A549 (cell line): ENCODE measurements at regions not wholly inside any gene's neighbourhood (a gene's known extent, or its start where the extent isn't known, plus 50 kb on each side); places are given as distances from the start of the nearest gene placed in this dataset.

Source experiments
- ATAC-seq, 2 experiments: fragments of 200-7000 bp in 1 of 2; fragments of >200 bp in 1 of 2; cut with Nextera tagmentation in 1 of 2; cut with Tn5 transposase in 1 of 2; 3 replicates each; pipeline versions ENCODE4 v1.8.0 to v1.9.1; 2018 to 2020; ENCODE audit warnings: mild to moderate bottlenecking in 1 of 2, moderate library complexity in 1 of 2
- CTCF ChIA-PET: fragments of 300-600 bp; sonication (Branson Sonifier 250); formaldehyde crosslinking; extraction: SDS; loops from one replicate; lab custom pipeline; 2021; ENCODE audit warnings: antibody characterized with exemption, inconsistent platforms; lab: Yijun Ruan, JAX
- POLR2A ChIA-PET: fragments of 350-600 bp; formaldehyde crosslinking; extraction: SDS; loops from one replicate; lab custom pipeline; 2021; ENCODE audit warnings: antibody characterized with exemption, inconsistent platforms; lab: Yijun Ruan, JAX
- DNase-seq, 2 experiments: peaks; one replicate each; pipeline versions ENCODE4 v3.0.0 to v3.0.0-alpha.2; 2011 to 2016; ENCODE audit warnings: low read depth in 1 of 2, low spot score in 1 of 2
- FAIRE-seq: peaks from 2 replicates; lab custom pipeline; 2011; peaks lifted over from hg19 to GRCh38; lab: Jason Lieb, UNC
- H3K27ac ChIP-seq, 2 experiments: fragments of >200 bp; sonication (Bioruptor Twin); formaldehyde crosslinking; 3 replicates each; pipeline ENCODE4 v1.5.1; 2016 to 2017
- H3K4me1 ChIP-seq: fragments of >200 bp; sonication (Bioruptor Twin); formaldehyde crosslinking; 3 replicates; pipeline ENCODE4 v1.6.1; 2016
- H3K4me2 ChIP-seq: fragments of >200 bp; sonication (Bioruptor Twin); formaldehyde crosslinking; 3 replicates; pipeline ENCODE4 v1.6.1; 2016
- H3K4me3 ChIP-seq: fragments of >200 bp; sonication (Bioruptor Twin); formaldehyde crosslinking; 3 replicates; pipeline ENCODE4 v1.5.1; 2016
- H3K9me3 ChIP-seq: fragments of >200 bp; sonication (Bioruptor Twin); formaldehyde crosslinking; 3 replicates; pipeline ENCODE4 v1.6.1; 2016
- BHLHE40 ChIP-seq: IDR thresholded peaks from 2 replicates; pipeline ENCODE4 v1.6.1; 2012; ENCODE audit warnings: low read depth, low read length, inconsistent platforms
- CBX2 ChIP-seq: fragments of 200-600 bp; sonication (generic); IDR thresholded peaks from 2 replicates; pipeline ENCODE4 v1.6.1; 2016; ENCODE audit warnings: low read depth, mild to moderate bottlenecking, borderline replicate concordance
- CHD4 ChIP-seq: fragments of 200-600 bp; sonication (generic); IDR thresholded peaks from 2 replicates; pipeline ENCODE4 v1.6.1; 2016; ENCODE audit warnings: antibody characterized with exemption, mild to moderate bottlenecking, borderline replicate concordance
- EP300 ChIP-seq, 2 experiments: fragments of >200 bp; sonication (Bioruptor Twin); formaldehyde crosslinking; IDR thresholded peaks; 2 replicates in 1 of 2; 3 replicates in 1 of 2; pipeline ENCODE4 v1.6.1; 2016 to 2017
- ESRRA ChIP-seq: fragments of 150-350 bp; IDR thresholded peaks from 2 replicates; pipeline ENCODE4 v1.6.1; 2014; ENCODE audit warnings: mild to moderate bottlenecking, low read length, borderline replicate concordance
- FOSL2 ChIP-seq, 2 experiments: fragments of 450-650 bp in 1 of 2; fragments of >200 bp in 1 of 2; sonication (Bioruptor Twin) in 1 of 2; formaldehyde crosslinking; IDR thresholded peaks; 2 replicates each; pipeline versions ENCODE4 v1.5.0 to v1.6.1; 2016 to 2020; ENCODE audit warnings: mild to moderate bottlenecking in 1 of 2, moderate library complexity in 1 of 2
- GATA3 ChIP-seq: IDR thresholded peaks from 2 replicates; pipeline ENCODE4 v1.6.1; 2012; ENCODE audit warnings: borderline replicate concordance
- HDAC2 ChIP-seq: fragments of 200-600 bp; sonication (generic); IDR thresholded peaks from 2 replicates; pipeline ENCODE4 v1.6.1; 2016
- HEYL ChIP-seq: fragments of 250-450 bp; sonication (Bioruptor Pico); IDR thresholded peaks from 2 replicates; pipeline ENCODE4 v1.8.0; 2021; ENCODE audit warnings: mild to moderate bottlenecking, moderate library complexity
- HOXB13 ChIP-seq: fragments of 250-450 bp; sonication (Bioruptor Pico); IDR thresholded peaks from 2 replicates; pipeline ENCODE4 v1.5.0; 2020; ENCODE audit warnings: low read depth, mild to moderate bottlenecking, moderate library complexity
- HOXB5 ChIP-seq: fragments of 250-450 bp; sonication (Bioruptor Pico); IDR thresholded peaks from 2 replicates; pipeline ENCODE4 v1.5.0; 2020; ENCODE audit warnings: mild to moderate bottlenecking, moderate library complexity
- JUNB ChIP-seq: fragments of >200 bp; sonication (Bioruptor Twin); formaldehyde crosslinking; IDR thresholded peaks from 2 replicates; pipeline ENCODE4 v1.6.1; 2016
- MAFK ChIP-seq: fragments of 450-650 bp; IDR thresholded peaks from 2 replicates; pipeline ENCODE4 v1.6.1; 2014; ENCODE audit not compliant: partially characterized antibody
- MAZ ChIP-seq: fragments of 150-350 bp; IDR thresholded peaks from 2 replicates; pipeline ENCODE4 v1.6.1; 2014; ENCODE audit warnings: antibody characterized with exemption, low read depth, low read length, borderline replicate concordance
- MYC ChIP-seq: IDR thresholded peaks from 2 replicates; pipeline ENCODE4 v1.6.1; 2012; ENCODE audit warnings: mild to moderate bottlenecking, inconsistent platforms, low read length, improper control_type of control experiment, borderline replicate concordance
- NR3C1 ChIP-seq: fragments of >200 bp; sonication (Bioruptor Twin); formaldehyde crosslinking; IDR thresholded peaks from 3 replicates; pipeline ENCODE4 v1.6.1; 2017
- POLR2A ChIP-seq: IDR thresholded peaks from 2 replicates; pipeline ENCODE4 v1.6.1; 2012; ENCODE audit warnings: mild to moderate bottlenecking, low read length
- POLR2AphosphoS2 ChIP-seq: conservative IDR thresholded peaks from 2 replicates; pipeline ENCODE4 v1.6.1; 2012; ENCODE audit warnings: low read length, improper control_type of control experiment, inconsistent platforms
- RARB ChIP-seq: fragments of 250-450 bp; sonication (Bioruptor Pico); IDR thresholded peaks from 2 replicates; pipeline ENCODE4 v1.8.0; 2021; ENCODE audit warnings: mild to moderate bottlenecking, moderate library complexity
- RCOR1 ChIP-seq: fragments of 150-350 bp; IDR thresholded peaks from 2 replicates; pipeline ENCODE4 v1.6.1; 2014; ENCODE audit warnings: antibody characterized with exemption, low read length, low read depth
- RNF2 ChIP-seq: fragments of 200-600 bp; sonication (generic); IDR thresholded peaks from 2 replicates; pipeline ENCODE4 v1.6.1; 2016; ENCODE audit warnings: low read depth, mild to moderate bottlenecking, antibody characterized with exemption, moderate library complexity, borderline replicate concordance
- TFCP2L1 ChIP-seq: fragments of 250-450 bp; sonication (Bioruptor Pico); IDR thresholded peaks from 2 replicates; pipeline ENCODE4 v1.5.0; 2021; ENCODE audit warnings: mild to moderate bottlenecking
- TP53 ChIP-seq: fragments of 250-450 bp; sonication (Bioruptor Pico); IDR thresholded peaks from 2 replicates; pipeline ENCODE4 v1.5.0; 2021; ENCODE audit warnings: mild to moderate bottlenecking, moderate library complexity
- ZC3H11A ChIP-seq: fragments of 450-650 bp; IDR thresholded peaks from 2 replicates; pipeline ENCODE4 v1.6.1; 2014; ENCODE audit warnings: antibody characterized with exemption, mild to moderate bottlenecking
- ZFP36 ChIP-seq: fragments of 450-650 bp; IDR thresholded peaks from 2 replicates; pipeline ENCODE4 v1.6.1; 2014; ENCODE audit warnings: borderline replicate concordance; ENCODE audit not compliant: partially characterized antibody
- ZNF302 ChIP-seq: fragments of 250-450 bp; sonication (Bioruptor Pico); IDR thresholded peaks from 2 replicates; pipeline ENCODE4 v1.9.0; 2021; ENCODE audit warnings: inconsistent platforms, mild to moderate bottlenecking, moderate library complexity
- ZSCAN20 ChIP-seq: fragments of 250-450 bp; sonication (Bioruptor Pico); IDR thresholded peaks from 2 replicates; pipeline ENCODE4 v1.8.0; 2022; ENCODE audit warnings: mild to moderate bottlenecking, moderate library complexity
- WGBS: methylation state at CpG from one replicate; pipeline ENCODE4 v1.1.6; 2017; ENCODE audit errors: missing lambda C conversion rate; 5-methylcytosine and 5-hydroxymethylcytosine counted together
- TF ChIP-seq, protein P1 (sequence below): IDR thresholded peaks from 2 replicates; pipeline ENCODE4 v1.6.1; 2012; ENCODE audit warnings: low read depth, borderline replicate concordance
- TF ChIP-seq, protein P2 (sequence below): fragments of >200 bp; sonication (Bioruptor Twin); formaldehyde crosslinking; IDR thresholded peaks from 3 replicates; pipeline ENCODE4 v1.5.1; 2016
- TF ChIP-seq, protein P3 (sequence below): fragments of >200 bp; sonication (Bioruptor Twin); formaldehyde crosslinking; IDR thresholded peaks from 3 replicates; pipeline ENCODE4 v1.6.1; 2016
- TF ChIP-seq, protein P4 (sequence below): fragments of 450-650 bp; IDR thresholded peaks from 2 replicates; pipeline ENCODE4 v1.6.1; 2014; ENCODE audit warnings: antibody characterized with exemption
- TF ChIP-seq, protein P5 (sequence below): IDR thresholded peaks from 2 replicates; pipeline ENCODE4 v1.6.1; 2012

DNA sequence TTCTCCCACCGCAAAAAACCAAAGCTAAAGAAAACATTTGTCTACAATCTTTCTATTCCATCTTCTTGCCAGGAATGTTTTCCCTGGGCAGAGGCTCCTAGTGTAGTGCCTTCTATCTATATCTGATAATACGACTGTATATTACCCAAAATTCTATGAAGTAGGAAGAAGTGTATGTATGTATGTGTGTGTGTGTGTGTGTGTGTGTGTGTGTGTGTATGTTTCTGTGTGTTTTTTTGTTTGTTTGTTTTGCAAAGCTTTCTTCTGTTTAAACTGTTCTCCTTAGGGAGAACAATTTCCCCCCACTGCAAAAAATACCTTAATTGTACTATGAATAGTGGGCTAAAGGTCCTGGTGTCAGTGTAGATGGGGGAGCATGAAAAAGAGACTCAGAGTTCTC is 312.6 kb upstream of the CITED2 start:
- ATAC-seq (no peak), FAIRE-seq (no peak), DNase-seq (no peak)
- H3K27ac ChIP-seq: no peak overlapping the region
- no peak for TF ChIP-seq POLR2A
- no peak for TF ChIP-seq ESRRA
- TF ChIP-seq, protein P1, sequence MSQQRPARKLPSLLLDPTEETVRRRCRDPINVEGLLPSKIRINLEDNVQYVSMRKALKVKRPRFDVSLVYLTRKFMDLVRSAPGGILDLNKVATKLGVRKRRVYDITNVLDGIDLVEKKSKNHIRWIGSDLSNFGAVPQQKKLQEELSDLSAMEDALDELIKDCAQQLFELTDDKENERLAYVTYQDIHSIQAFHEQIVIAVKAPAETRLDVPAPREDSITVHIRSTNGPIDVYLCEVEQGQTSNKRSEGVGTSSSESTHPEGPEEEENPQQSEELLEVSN: no peak
- no peak for TF ChIP-seq TFCP2L1 (CRISPR knock-in tag)
- TF ChIP-seq, protein P2, sequence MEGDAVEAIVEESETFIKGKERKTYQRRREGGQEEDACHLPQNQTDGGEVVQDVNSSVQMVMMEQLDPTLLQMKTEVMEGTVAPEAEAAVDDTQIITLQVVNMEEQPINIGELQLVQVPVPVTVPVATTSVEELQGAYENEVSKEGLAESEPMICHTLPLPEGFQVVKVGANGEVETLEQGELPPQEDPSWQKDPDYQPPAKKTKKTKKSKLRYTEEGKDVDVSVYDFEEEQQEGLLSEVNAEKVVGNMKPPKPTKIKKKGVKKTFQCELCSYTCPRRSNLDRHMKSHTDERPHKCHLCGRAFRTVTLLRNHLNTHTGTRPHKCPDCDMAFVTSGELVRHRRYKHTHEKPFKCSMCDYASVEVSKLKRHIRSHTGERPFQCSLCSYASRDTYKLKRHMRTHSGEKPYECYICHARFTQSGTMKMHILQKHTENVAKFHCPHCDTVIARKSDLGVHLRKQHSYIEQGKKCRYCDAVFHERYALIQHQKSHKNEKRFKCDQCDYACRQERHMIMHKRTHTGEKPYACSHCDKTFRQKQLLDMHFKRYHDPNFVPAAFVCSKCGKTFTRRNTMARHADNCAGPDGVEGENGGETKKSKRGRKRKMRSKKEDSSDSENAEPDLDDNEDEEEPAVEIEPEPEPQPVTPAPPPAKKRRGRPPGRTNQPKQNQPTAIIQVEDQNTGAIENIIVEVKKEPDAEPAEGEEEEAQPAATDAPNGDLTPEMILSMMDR: no peak
- TF ChIP-seq GATA3: no peak
- no peak for TF ChIP-seq ZFP36
- TF ChIP-seq POLR2AphosphoS2: no peak
- TF ChIP-seq CBX2: no peak
- TF ChIP-seq EP300 (IDR thresholded peaks at IDR 0.05): no peak
- TF ChIP-seq ZSCAN20 (CRISPR knock-in tag): no peak
- TF ChIP-seq JUNB: no peak
- no peak for TF ChIP-seq HDAC2
- no peak for TF ChIP-seq BHLHE40
- no peak for TF ChIP-seq ZC3H11A
- TF ChIP-seq CHD4: no peak
- TF ChIP-seq MYC: no peak
- no peak for TF ChIP-seq NR3C1
- TF ChIP-seq HOXB13: no peak
- TF ChIP-seq, all 56 proteins: peak for 0
- Histone ChIP-seq H3K4me1 (no peaks in the 10 kb centered on the region), H3K4me2 (no peak overlapping the region), H3K9me3 (no peaks in the 10 kb centered on the region), H3K4me3 (no peak overlapping the region)
- 88% methylated on average over 2 of the region's 2 CpGs for WGBS
- ChIA-PET POLR2A (no interaction called here), CTCF (no interaction called here)

DNA sequence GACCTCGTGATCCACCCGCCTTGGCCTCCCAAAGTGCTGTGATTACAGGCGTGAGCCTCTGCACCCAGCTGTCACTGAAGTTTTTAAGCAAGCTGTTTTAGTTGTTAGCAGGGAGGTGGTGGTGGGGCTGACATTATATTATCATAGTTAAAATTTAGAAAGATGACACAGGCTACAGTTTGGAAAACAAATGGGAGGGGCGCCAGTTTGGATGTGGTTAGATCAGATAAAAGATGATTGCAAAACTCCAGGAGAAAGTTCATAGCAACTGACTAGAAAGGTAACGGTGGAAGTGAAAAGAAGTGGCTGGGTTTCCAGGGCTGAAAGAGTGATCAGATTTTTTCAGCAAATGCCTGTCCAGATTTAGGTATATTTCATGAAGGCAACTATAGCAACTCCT is 311.9 kb upstream of the CITED2 start:
- 78% methylated on average over 5 of the region's 5 CpGs for WGBS
- Histone ChIP-seq H3K4me3 (no peak overlapping the region), H3K27ac (no peak overlapping the region), H3K9me3 (no peaks in the 10 kb centered on the region), H3K4me1 (no peaks in the 10 kb centered on the region), H3K4me2 (no peak overlapping the region)
- ChIA-PET CTCF (no interaction called here), POLR2A (no interaction called here)
- FAIRE-seq (no peak), DNase-seq (no peak), ATAC-seq (no peak)
- TF ChIP-seq MAZ (no peak), JUNB (no peak), RARB (CRISPR knock-in tag) (no peak), FOSL2 (IDR thresholded peaks at IDR 0.05) (no peak), FOSL2 (CRISPR knock-in tag; IDR thresholded peaks at IDR 0.05) (no peak), HOXB5 (no peak), RNF2 (no peak), ZC3H11A (no peak), NR3C1 (no peak), RCOR1 (no peak), GATA3 (no peak), ZNF302 (no peak), TP53 (no peak), HEYL (CRISPR knock-in tag) (no peak), MAFK (no peak), ZFP36 (no peak)
- TF ChIP-seq, protein P3, sequence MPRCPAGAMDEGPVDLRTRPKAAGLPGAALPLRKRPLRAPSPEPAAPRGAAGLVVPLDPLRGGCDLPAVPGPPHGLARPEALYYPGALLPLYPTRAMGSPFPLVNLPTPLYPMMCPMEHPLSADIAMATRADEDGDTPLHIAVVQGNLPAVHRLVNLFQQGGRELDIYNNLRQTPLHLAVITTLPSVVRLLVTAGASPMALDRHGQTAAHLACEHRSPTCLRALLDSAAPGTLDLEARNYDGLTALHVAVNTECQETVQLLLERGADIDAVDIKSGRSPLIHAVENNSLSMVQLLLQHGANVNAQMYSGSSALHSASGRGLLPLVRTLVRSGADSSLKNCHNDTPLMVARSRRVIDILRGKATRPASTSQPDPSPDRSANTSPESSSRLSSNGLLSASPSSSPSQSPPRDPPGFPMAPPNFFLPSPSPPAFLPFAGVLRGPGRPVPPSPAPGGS: no peak
- TF ChIP-seq, protein P4, sequence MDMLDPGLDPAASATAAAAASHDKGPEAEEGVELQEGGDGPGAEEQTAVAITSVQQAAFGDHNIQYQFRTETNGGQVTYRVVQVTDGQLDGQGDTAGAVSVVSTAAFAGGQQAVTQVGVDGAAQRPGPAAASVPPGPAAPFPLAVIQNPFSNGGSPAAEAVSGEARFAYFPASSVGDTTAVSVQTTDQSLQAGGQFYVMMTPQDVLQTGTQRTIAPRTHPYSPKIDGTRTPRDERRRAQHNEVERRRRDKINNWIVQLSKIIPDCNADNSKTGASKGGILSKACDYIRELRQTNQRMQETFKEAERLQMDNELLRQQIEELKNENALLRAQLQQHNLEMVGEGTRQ: no peak
- TF ChIP-seq, protein P5, sequence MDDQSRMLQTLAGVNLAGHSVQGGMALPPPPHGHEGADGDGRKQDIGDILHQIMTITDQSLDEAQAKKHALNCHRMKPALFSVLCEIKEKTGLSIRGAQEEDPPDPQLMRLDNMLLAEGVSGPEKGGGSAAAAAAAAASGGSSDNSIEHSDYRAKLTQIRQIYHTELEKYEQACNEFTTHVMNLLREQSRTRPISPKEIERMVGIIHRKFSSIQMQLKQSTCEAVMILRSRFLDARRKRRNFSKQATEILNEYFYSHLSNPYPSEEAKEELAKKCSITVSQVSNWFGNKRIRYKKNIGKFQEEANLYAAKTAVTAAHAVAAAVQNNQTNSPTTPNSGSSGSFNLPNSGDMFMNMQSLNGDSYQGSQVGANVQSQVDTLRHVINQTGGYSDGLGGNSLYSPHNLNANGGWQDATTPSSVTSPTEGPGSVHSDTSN: no peak
